ENCODE measurements at regions not wholly inside any gene's neighbourhood (a gene's known extent, or its start where the extent isn't known, plus 50 kb on each side); places are given as distances from the start of the nearest gene placed in this dataset.

GRCh38 chr21:15274701-15275485 lies 210.1 kb upstream of the NRIP1 start:
- no peak for TF ChIP-seq POLR2A (IDR thresholded peaks at IDR 0.05; ENCODE audit: low read length)
- TF ChIP-seq GATA1 (IDR thresholded peaks at IDR 0.05; ENCODE audit: low read depth, low read length) = no peak

Measured in erythroblast (primary cell).